H9 (cell line): ENCODE measurements at regions not wholly inside any gene's neighbourhood (a gene's known extent, or its start where the extent isn't known, plus 50 kb on each side); places are given as distances from the start of the nearest gene placed in this dataset.

Experiments used
- DNase-seq: peaks from one replicate; pipeline ENCODE4 v3.0.0-alpha.2; 2017
- H2AFZ ChIP-seq: one replicate; pipeline ENCODE4 v1.6.1; 2013; ENCODE audit warnings: mild to moderate bottlenecking, low read length, control low read depth, moderate library complexity
- H2AK5ac ChIP-seq: 2 replicates; pipeline ENCODE4 v1.6.1; 2013; ENCODE audit warnings: low read length, control low read depth, mixed read lengths; ENCODE audit not compliant: insufficient read length
- H2BK120ac ChIP-seq: one replicate; pipeline ENCODE4 v1.6.1; 2013; ENCODE audit warnings: low read depth, mild to moderate bottlenecking, low read length, control low read depth, inconsistent platforms; ENCODE audit not compliant: poor library complexity, severe bottlenecking
- H2BK12ac ChIP-seq: 2 replicates; pipeline ENCODE4 v1.6.1; 2013; ENCODE audit warnings: low read length, control low read depth, mixed read lengths, low read depth; ENCODE audit not compliant: insufficient read length
- H2BK15ac ChIP-seq: 2 replicates; pipeline ENCODE4 v1.6.1; 2013; ENCODE audit warnings: low read depth, low read length, control low read depth
- H2BK20ac ChIP-seq: one replicate; pipeline ENCODE4 v1.6.1; 2013; ENCODE audit warnings: low read depth, mild to moderate bottlenecking, low read length, control low read depth, inconsistent platforms; ENCODE audit not compliant: poor library complexity, severe bottlenecking
- H2BK5ac ChIP-seq: 2 replicates; pipeline ENCODE4 v1.6.1; 2013; ENCODE audit warnings: low read length, control low read depth, mixed read lengths; ENCODE audit not compliant: insufficient read length
- H3K14ac ChIP-seq: 2 replicates; pipeline ENCODE4 v1.6.1; 2013; ENCODE audit warnings: low read length, control low read depth; ENCODE audit not compliant: insufficient read depth
- H3K18ac ChIP-seq: 2 replicates; pipeline ENCODE4 v1.6.1; 2013; ENCODE audit warnings: low read depth, mild to moderate bottlenecking, mixed read lengths, low read length, control low read depth; ENCODE audit not compliant: insufficient read length
- H3K23ac ChIP-seq: 2 replicates; pipeline ENCODE4 v1.6.1; 2013; ENCODE audit warnings: low read length, control low read depth, mixed read lengths, low read depth; ENCODE audit not compliant: insufficient read length
- H3K23me2 ChIP-seq: 2 replicates; pipeline ENCODE4 v1.6.1; 2013; ENCODE audit warnings: low read depth, mild to moderate bottlenecking, mixed read lengths, low read length, control low read depth; ENCODE audit not compliant: insufficient read length, poor library complexity, severe bottlenecking
- H3K27ac ChIP-seq: 2 replicates; pipeline ENCODE4 v1.5.1; 2013; ENCODE audit warnings: low read length, control low read depth, mixed read lengths, low read depth; ENCODE audit not compliant: insufficient read length
- H3K27me3 ChIP-seq: 2 replicates; pipeline ENCODE4 v1.6.1; 2013; ENCODE audit warnings: low read length, control low read depth, inconsistent platforms; ENCODE audit not compliant: insufficient read depth
- H3K4ac ChIP-seq: 2 replicates; pipeline ENCODE4 v1.6.1; 2013; ENCODE audit warnings: low read depth, mild to moderate bottlenecking, control low read depth, inconsistent platforms, low read length, moderate library complexity
- H3K4me1 ChIP-seq: 2 replicates; pipeline ENCODE4 v1.6.1; 2013; ENCODE audit warnings: low read length, control low read depth, inconsistent platforms; ENCODE audit not compliant: insufficient read depth
- H3K4me2 ChIP-seq: 2 replicates; pipeline ENCODE4 v1.6.1; 2013; ENCODE audit warnings: low read length, control low read depth, mixed read lengths; ENCODE audit not compliant: insufficient read length, insufficient read depth
- H3K56ac ChIP-seq: 2 replicates; pipeline ENCODE4 v1.6.1; 2013; ENCODE audit warnings: low read depth, mild to moderate bottlenecking, mixed read lengths, low read length, control low read depth; ENCODE audit not compliant: insufficient read length
- H3K79me1 ChIP-seq: 2 replicates; pipeline ENCODE4 v1.6.1; 2013; ENCODE audit warnings: low read depth, mild to moderate bottlenecking, moderate library complexity, low read length, control low read depth, inconsistent platforms; ENCODE audit not compliant: insufficient read depth, poor library complexity, severe bottlenecking
- H3K79me2 ChIP-seq: 2 replicates; pipeline ENCODE4 v1.6.1; 2013; ENCODE audit warnings: low read length, control low read depth, inconsistent platforms; ENCODE audit not compliant: insufficient read depth
- H3K9ac ChIP-seq: 2 replicates; pipeline ENCODE4 v1.6.1; 2013; ENCODE audit warnings: low read length, control low read depth, mixed read lengths; ENCODE audit not compliant: insufficient read length; ENCODE audit errors: extremely low read depth
- H3K9me3 ChIP-seq: one replicate; pipeline ENCODE4 v1.6.1; 2013; ENCODE audit warnings: low read depth, low read length, inconsistent platforms; ENCODE audit not compliant: control insufficient read depth
- H3T11ph ChIP-seq: one replicate; pipeline ENCODE4 v1.6.1; 2013; ENCODE audit warnings: mild to moderate bottlenecking, low read length, control low read depth, inconsistent platforms
- H4K20me1 ChIP-seq: one replicate; pipeline ENCODE4 v1.6.1; 2013; ENCODE audit not compliant: control insufficient read depth, insufficient read length, insufficient read depth
- H4K5ac ChIP-seq: 2 replicates; pipeline ENCODE4 v1.6.1; 2013; ENCODE audit warnings: low read depth, mild to moderate bottlenecking, mixed read lengths, low read length, control low read depth; ENCODE audit not compliant: insufficient read length
- H4K8ac ChIP-seq: replicated peaks from 2 replicates; pipeline ENCODE4 v1.6.1; 2013; ENCODE audit warnings: low read length, control low read depth, mixed read lengths, low read depth; ENCODE audit not compliant: insufficient read length
- H4K91ac ChIP-seq: 2 replicates; pipeline ENCODE4 v1.6.1; 2013; ENCODE audit warnings: low read depth, mild to moderate bottlenecking, moderate library complexity, mixed read lengths, low read length, control low read depth; ENCODE audit not compliant: insufficient read length
- H3K27ac Mint-ChIP-seq, 3 experiments: 2 replicates in 2 of 3; 3 replicates in 1 of 3; pipeline ENCODE4 v1.8.0; 2020 to 2021; ENCODE audit warnings: mixed read lengths in 3 of 3, mild to moderate bottlenecking in 1 of 3, moderate library complexity in 1 of 3
- H3K27me3 Mint-ChIP-seq: 2 replicates; pipeline ENCODE4 v1.8.0; 2021; ENCODE audit warnings: low read depth, mild to moderate bottlenecking, moderate library complexity, mixed read lengths
- H3K36me3 Mint-ChIP-seq, 3 experiments: 2 replicates in 2 of 3; 3 replicates in 1 of 3; pipeline ENCODE4 v1.8.0; 2020 to 2021; ENCODE audit warnings: low read depth in 3 of 3, mixed read lengths in 3 of 3; ENCODE audit not compliant: insufficient read depth in 1 of 3
- H3K4me1 Mint-ChIP-seq, 2 experiments: 2 replicates each; pipeline ENCODE4 v1.8.0; 2020; ENCODE audit warnings: mixed read lengths in 2 of 2
- H3K4me3 Mint-ChIP-seq, 2 experiments: 2 replicates in 1 of 2; 3 replicates in 1 of 2; pipeline ENCODE4 v1.8.0; 2020 to 2021; ENCODE audit warnings: mild to moderate bottlenecking in 2 of 2, mixed read lengths in 2 of 2, moderate library complexity in 1 of 2
- H3K9me3 Mint-ChIP-seq, 2 experiments: 2 replicates in 1 of 2; 3 replicates in 1 of 2; pipeline ENCODE4 v1.8.0; 2020; ENCODE audit warnings: mild to moderate bottlenecking in 2 of 2, mixed read lengths in 2 of 2, moderate library complexity in 1 of 2
- WGBS: extraction: QIAGEN DNeasy Blood & Tissue Kit; methylation state at CpG from one replicate; pipeline ENCODE4 v1.1.7; 2013; ENCODE audit warnings: missing lambda C conversion rate, low lambda C conversion rate, mixed read lengths; ENCODE audit not compliant: insufficient read length; ENCODE audit errors: extremely low coverage; 5-methylcytosine and 5-hydroxymethylcytosine counted together
- TF ChIP-seq, protein P1 (sequence below): fragments of 200-600 bp; sonication (generic); conservative IDR thresholded peaks from 3 replicates; pipeline ENCODE4 v1.8.0; 2021; ENCODE audit warnings: antibody characterized with exemption, mild to moderate bottlenecking

DNA sequence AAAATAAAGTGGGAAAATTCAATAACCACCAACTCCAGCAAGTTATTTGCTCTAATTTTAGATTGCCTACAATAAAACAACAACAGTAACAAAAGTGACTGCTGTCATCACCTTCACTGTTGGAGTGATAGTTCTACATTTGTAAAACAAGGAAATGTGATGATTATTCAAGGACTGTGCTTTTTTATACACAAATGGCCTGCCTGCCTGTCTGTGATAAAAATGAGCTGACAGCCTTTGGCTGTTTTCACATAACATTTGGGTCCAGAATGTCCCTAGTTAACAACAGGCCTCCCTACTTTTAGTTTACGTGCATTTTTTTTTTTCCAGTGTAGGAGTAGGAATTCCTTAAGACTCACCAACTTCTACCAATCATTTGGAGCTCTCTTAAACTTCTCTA, 768.8 kb downstream of the PDCD6IP start:
- H2AK5ac ChIP-seq: no peak overlapping the region
- no peak overlapping the region for H2AFZ ChIP-seq
- H2BK12ac ChIP-seq: no peak overlapping the region
- H3K4ac ChIP-seq: no peak overlapping the region
- no peak overlapping the region for H3K18ac ChIP-seq
- Mint-ChIP-seq H3K9me3 (peaks cover 11 to 17% of the 10 kb centered on the region in 2 experiments; a peak in 3 of 5 replicates), H3K27ac (peak overlapping the region in 1 of 3 experiments; percentile 76; a peak in 1 of 7 replicates), H3K27me3 (no peaks in the 10 kb centered on the region), H3K4me3 (no peak overlapping the region), H3K36me3 (peaks cover 0 to 10% (median 8%) of the 10 kb centered on the region in 3 experiments; a peak in 4 of 7 replicates), H3K4me1 (peaks cover 6 to 10% of the 10 kb centered on the region in 2 experiments)
- no peak for DNase-seq
- H3K56ac ChIP-seq: no peak overlapping the region
- H3K27me3 ChIP-seq: no peaks in the 10 kb centered on the region
- no peaks in the 10 kb centered on the region for H3K79me1 ChIP-seq
- H3K9me3 ChIP-seq: no peaks in the 10 kb centered on the region
- H3K4me2 ChIP-seq: no peak overlapping the region
- no peak overlapping the region for H4K8ac ChIP-seq
- no peak overlapping the region for H4K91ac ChIP-seq
- no peak overlapping the region for H2BK120ac ChIP-seq
- TF ChIP-seq, protein P1, sequence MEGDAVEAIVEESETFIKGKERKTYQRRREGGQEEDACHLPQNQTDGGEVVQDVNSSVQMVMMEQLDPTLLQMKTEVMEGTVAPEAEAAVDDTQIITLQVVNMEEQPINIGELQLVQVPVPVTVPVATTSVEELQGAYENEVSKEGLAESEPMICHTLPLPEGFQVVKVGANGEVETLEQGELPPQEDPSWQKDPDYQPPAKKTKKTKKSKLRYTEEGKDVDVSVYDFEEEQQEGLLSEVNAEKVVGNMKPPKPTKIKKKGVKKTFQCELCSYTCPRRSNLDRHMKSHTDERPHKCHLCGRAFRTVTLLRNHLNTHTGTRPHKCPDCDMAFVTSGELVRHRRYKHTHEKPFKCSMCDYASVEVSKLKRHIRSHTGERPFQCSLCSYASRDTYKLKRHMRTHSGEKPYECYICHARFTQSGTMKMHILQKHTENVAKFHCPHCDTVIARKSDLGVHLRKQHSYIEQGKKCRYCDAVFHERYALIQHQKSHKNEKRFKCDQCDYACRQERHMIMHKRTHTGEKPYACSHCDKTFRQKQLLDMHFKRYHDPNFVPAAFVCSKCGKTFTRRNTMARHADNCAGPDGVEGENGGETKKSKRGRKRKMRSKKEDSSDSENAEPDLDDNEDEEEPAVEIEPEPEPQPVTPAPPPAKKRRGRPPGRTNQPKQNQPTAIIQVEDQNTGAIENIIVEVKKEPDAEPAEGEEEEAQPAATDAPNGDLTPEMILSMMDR: no peak
- no peak overlapping the region for H3K27ac ChIP-seq
- H2BK5ac ChIP-seq: no peak overlapping the region
- no peak overlapping the region for H3K23ac ChIP-seq
- no peaks in the 10 kb centered on the region for H4K20me1 ChIP-seq
- no peaks in the 10 kb centered on the region for H3K79me2 ChIP-seq
- H3K9ac ChIP-seq: no peak overlapping the region
- H2BK20ac ChIP-seq: no peak overlapping the region
- no peaks in the 10 kb centered on the region for H3K23me2 ChIP-seq
- H3T11ph ChIP-seq: no peak overlapping the region
- H3K4me1 ChIP-seq: no peaks in the 10 kb centered on the region
- H3K14ac ChIP-seq: no peak overlapping the region
- H2BK15ac ChIP-seq: no peak overlapping the region
- H4K5ac ChIP-seq: no peak overlapping the region
- WGBS: no CpG with 5 or more reads among the region's 1 CpG
